CD4-positive, alpha-beta T cell treated with Interleukin-4 for 4 hours (primary cell): ENCODE measurements at regions not wholly inside any gene's neighbourhood (a gene's known extent, or its start where the extent isn't known, plus 50 kb on each side); places are given as distances from the start of the nearest gene placed in this dataset.

Source experiments
- DNase-seq: peaks from one replicate; pipeline ENCODE4 v3.0.0-alpha.2; 2020

DNA sequence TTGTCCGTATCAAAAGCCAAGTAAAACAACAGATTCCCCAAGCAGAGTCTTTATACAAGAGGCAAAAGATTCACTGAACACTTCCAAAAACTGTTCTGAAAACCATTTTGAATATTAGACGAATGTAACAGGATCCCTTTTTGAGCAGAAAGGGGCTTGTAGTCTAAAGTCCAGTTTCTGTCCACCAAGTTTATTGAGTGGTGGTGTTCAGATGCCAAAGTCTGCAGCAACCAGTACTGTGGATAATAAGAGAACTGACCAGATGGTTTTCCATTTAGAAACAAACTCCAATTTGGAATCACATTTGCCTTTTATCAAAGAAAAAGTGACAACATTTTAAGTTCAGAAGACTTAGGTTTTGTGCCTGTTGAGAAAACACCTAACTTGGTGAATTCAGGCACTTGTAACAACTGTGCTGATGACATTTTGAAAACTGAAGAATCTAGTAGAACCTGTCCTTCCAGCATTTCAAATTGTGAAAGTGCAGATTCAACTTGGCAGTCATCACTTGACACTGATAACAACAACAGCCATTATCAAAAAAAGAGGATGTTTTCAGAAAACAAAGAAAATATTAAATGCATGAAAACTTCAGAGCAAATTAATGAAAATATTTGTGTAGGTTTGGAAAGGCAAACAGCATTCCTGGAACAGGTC lies 217.1 kb downstream of the CSNK2A3 start:
- DNase-seq, result no peak

DNA sequence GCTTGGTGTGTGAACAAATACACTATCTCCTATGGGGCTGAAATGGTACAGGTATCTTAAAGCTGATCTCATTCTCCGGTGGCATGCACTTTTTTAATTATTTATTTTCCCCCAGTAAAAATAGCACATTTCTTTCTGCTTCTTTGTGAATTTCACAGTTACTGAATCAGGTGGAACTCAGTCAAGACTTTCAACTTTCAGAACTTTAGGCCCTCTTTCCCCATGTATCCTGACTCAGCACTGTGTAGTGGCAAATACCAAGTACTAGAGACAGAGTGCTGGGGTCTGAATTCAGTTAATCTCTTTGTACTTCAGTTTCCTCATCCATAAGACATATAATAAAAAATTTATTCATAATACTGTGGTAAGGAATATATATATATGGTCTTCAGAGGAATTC lies 223.9 kb downstream of the CSNK2A3 start:
- no peak for DNase-seq

DNA sequence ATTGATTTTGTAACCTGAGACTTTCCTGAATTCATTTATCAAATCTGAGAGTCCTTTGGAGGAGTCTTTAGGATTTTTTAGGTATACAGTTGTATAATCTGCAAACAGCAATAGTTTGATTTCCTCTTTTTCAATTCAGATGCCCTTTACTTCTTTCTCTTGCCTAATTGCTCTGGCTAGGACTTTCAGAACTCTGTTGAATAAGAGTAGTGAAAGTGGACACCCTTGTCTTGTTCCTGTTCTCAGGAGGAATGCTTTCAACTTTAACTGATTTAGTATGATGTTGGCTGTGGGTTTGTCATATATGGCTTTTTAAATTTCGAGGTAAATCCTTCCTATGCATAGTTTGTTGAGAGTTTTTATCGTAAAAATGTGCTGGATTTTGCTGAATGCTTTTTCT lies 227.4 kb downstream of the CSNK2A3 start:
- DNase-seq, result no peak

DNA sequence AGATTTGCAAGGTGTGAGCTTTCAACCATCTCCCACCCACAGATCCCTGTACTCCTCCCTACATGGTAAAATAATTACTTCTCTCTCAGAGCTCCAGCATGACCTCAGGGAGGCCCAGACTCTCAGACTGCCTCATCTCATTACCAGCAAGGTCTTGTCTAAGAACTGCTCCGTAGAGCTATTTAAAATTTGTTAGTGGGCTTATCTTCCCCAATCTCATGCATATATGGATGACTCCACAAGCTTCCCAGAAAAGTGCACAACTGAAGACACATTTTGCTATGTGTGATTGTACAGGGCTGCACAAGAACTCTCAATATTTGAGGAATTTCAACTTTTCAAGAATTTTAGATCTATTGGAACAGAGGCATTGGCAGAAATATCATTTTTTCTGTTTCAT lies 230.3 kb downstream of the CSNK2A3 start:
- no peak for DNase-seq

DNA sequence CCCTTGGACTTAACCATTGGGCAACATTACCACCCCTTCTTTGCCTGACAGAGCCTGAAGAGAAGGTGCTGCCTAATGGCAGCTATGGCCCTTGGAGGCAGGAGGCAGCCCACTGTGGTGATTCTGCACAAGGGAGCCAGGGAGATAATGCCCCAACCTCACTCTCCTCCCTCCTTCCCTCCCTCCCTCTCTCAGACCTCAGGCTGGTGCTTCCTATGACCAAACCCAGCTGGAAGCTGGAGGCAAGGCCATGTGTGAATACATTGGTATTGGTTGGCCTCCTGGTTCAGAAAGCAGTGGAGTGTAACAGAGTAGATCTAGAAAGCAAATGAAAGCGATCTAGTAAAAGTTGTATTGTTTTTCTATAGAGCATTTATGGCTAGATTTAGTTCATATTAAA lies 233.1 kb downstream of the CSNK2A3 start:
- DNase-seq, result no peak

DNA sequence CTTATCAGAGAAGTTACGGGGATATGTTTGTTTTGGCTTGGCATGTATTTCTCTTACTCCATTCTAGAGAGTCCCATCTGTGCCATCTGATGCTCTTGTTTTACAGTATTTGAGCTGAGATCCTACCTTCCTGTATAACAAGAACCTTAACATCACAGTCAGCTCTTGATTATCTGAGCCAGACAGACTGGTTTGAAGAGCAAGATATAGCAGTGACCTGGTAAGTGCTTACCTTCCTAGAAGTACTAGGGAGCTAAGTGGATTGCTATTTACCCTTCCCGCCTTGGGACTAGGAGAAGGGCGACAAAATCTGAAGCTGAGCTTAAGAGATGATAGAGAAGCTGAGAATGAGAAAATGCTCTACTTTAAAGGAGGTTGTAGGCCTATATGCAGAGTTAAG lies 235.3 kb downstream of the CSNK2A3 start:
- DNase-seq, result no peak

DNA sequence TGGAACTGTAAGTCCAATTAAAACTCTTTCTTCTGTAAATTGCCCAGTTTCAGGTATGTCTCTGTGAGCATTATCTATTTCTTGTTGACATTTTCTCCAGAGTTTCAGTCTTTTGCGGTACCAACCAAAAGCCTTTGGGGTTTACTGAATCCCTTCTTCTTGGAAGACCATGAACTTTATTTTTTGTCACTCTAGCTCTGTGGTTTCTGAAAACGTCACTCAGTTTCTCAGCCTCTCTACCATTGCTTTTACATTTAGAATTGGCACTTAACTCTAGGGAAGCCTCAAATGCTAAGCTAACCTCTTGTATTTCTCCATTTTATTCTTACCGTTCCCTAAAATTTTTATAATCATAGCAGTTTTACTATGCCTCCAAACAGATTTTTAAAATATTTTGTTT lies 237.6 kb downstream of the CSNK2A3 start:
- no peak for DNase-seq

DNA sequence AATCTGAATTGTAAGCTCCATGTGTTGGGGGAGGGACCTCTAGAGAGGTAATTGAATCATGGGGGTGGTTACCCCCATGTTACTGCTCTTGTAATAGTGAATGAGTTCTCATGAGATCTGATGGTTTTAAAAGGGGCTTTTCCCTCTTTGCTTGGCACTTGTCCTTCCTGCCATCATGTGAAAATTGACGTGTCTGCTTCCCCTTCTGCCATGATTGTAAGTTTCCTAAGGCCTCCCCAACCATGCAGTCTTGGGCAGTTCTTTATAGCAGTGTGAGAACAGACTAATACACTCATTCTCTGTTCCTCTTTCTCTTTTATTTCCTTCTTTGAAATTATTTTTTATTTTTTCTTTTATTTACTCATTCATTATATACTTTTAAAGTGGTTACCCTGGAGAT lies 239.4 kb downstream of the CSNK2A3 start:
- no peak for DNase-seq

DNA sequence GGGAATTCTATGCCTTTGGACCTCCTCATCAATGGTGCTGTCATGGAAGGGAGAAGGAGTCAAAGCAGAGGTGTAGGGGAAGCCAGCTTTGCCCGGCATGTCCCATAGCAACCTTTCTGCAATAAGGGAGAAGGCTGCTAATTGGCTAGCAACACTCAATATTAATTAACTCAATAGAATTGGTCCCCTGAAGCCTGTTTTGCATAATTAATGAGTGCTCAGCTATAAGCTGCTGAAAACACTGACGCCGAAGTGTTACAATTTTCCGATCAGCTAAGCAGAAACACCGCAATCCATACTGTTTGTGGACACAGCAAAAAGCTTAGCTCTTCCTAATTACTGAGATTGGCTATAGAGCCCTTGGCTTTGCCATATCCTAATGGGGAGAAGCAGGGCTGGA lies 245.0 kb downstream of the CSNK2A3 start:
- no peak for DNase-seq

DNA sequence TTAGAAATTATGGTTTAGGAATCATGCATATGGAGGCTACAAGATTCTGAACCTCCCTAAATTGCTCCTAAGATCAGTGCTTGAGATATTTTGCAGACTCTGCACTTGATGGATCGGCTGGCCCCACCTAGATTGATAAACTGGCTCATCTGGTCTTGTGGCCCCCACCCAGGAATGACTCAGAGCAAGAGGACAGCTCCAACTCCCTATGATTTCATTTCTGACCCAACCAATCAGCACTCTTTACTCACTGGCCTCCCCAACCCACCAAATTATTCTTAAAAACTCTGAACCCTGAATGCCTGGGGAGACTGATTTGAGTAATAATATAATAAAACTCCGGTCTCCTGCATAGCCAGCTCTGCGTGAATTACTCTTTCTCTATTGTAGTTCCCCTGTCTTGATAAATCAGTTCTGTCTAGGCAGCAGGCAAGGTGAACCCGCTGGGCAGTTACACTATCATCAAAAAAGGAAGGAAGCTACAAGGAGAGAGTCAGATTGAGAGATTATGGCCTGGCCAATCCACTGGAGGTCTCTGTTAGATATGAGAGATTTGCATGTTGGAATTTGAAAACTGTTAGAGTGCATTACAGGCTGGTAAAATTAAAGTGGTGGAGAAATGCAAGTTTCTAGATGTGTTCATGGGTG lies 245.8 kb downstream of the CSNK2A3 start:
- no peak for DNase-seq

DNA sequence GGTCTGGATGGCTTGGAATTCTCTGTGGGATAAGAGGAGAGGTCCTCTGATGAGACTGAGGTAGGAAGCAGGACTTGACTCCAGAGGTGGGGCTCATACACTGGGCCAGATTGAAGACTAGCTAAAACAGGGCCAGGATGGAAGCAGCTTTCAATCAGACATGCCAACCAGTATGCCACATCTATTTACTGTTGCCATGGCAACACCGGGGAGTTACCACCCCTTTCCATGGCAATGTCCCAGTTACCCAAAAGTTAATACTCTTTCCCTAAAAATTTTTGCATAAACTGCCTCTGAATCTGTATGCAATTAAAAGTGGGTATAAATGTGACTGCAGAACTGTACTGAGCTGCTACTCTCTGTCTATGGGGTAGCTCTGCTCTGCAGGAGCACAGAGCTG lies 247.5 kb upstream of the ZBED5 start:
- no peak for DNase-seq

DNA sequence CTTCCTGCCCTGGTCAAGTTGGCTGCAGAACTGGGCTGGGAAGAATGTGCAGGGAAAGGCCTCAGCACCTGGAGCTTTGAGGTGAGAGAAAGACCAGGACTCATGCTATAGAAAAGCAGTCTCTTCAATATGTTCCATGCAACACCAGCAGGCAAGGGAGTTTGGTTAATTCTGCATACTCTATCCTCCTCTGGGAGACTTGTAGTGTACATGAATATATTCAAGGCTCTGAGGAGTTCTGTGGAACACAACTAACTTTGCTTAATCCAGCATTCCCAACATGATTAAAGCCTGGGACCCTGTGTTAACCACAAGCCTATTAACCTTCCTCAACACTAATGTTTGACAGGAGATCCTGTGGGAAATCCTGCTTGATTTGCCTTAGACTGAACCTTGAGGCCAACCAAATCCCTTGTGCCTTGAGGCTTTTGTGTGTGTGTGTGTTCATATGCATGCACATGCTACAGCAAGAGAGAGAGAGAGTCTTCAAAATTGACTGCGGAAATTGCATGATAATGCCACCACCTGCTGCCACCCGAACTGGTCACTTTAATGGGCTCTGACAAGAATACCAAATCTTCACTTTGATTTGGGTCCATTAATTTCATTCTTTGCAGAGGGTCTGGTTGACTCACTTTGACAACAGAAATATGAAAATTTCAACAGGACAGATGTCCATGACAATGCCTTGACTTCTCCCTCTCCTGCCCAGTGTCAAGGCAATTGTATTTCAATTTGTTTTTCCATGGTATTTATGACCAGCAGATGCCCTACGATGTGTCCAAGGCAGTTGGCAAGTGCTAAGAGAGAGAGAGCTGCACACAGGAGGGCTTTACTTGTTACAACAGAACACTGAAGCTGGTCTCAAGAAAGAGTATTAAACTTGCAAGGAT lies 238.2 kb upstream of the ZBED5 start:
- DNase-seq, result no peak

DNA sequence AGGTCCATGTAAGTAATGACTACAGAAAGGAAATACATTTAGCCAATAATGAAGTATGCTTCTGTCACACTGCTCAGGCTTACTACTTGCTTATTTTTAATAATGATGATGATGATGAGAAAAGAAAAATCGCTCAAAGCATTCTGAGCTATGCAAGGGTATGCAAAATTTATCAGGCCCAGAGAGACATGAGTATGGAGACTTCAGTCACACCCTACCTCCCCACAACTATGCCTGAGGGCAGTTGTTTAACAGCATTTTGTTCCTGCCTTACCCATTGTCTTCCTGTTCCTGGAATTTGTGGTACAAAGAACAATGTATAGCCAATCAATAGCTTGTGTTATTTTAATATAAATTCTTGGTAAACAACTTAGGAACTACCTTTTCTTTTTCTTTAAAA lies 232.6 kb upstream of the ZBED5 start:
- no peak for DNase-seq

DNA sequence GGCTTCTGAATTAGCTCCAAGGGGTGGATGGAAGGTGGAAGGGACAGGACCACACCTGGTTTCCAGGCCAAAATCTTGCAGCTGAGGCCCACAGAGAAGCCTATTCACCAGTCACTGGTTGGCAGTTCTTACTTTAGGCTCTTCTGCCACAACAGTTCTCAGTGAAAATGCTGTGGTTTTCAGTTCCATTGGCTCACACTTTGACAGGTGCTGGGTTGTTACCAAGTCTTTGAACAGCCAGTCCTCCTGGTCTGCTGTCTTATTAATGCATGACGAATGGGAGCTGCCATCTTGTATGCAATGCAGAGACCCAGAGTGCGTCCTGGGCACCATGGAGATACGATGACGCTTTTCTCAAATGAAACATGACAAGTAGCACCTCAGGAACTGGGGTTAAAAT lies 232.0 kb upstream of the ZBED5 start:
- no peak for DNase-seq

DNA sequence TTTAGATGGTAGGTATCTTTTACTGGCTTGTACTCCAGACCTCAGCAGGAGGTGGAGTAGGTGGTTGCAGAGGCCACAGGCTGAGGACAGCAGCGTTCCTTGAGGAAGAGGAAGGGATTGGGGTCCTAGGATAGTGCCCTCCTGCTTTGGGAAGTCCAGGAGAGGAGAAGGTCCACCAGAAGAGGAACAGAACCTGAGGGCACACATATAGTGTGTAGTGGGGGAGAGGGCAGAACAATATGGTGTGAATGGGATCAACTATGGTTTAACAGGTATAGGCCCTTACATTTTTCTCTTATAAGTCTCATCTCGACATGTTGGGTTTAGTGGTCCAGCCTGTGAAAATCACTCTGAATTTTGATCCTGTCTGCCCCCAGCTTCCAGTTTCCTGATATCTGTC lies 229.1 kb upstream of the ZBED5 start:
- DNase-seq, result no peak

DNA sequence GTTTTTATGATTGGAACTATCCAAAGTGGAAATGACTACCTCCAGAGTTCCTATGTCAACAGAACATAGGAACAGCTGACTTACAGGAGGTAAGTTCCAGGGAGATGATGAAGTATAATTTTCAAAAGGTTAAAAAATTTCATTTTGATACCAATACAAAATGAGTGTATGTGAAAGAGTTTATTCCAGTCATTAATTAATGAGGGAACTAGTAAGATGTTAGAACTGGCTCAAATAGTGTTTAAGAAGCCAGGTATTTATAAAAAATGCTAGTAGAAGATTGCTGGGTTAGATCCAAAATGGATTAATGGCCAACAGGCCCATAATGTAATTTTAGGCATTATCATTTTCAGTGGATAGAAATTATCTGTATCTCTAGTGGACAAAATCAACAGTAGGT lies 227.7 kb upstream of the ZBED5 start:
- no peak for DNase-seq

DNA sequence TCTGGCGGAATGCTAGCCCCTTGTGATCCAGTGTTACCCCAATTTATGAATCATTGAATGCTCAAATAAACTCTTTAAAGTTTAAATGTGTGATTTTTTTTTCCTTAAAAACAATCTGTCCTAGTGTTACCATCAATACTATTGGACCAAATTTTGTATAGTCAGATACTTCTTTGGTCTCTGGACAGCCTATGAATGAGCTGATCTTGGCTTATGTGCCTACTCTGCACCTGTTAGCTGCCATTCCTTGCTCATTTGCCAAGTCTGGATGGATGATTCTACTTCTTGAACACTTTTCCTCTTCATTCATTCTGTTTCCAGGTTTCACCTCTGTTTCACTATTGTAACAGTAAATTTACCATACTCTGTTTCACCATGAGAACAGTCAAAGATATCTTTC lies 226.5 kb upstream of the ZBED5 start:
- no peak for DNase-seq

DNA sequence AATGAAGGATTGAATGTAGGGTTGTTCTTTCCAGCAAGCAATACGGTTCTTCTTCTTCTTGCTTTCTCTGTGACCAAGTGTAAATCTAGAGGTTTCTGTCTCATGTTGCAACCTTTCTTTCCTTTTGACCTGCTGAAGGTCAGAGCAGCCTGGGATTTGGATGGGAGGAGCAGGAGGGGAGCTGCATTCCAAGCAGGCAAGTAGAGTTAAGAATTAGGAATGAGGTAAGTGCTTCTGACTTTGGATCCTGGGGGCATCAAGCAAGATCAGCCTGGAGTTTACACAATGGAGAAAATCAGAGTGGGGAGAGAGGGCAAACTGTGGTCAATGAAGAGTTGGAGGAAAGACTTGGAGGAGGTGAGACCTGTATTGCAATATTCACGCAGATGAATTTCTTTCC lies 225.6 kb upstream of the ZBED5 start:
- no peak for DNase-seq

DNA sequence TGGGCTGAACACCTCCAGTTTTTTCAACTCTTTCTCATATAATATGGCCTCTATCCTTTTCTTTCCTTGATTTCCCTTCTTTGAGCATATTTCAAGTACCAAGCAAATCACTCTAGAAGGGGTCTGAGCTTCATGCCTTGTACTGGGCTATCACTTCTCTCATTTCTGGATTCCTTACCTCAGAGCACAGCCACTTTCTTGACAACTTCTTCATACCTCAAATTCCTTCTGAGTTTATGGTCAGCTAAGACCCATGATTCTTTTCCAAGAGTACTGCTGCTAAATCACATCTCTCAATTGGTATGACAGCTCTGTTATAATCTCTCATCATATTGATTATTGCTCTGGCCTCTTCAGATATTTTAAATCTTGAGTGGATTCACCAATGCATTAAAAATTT lies 224.8 kb upstream of the ZBED5 start:
- DNase-seq, result no peak

DNA sequence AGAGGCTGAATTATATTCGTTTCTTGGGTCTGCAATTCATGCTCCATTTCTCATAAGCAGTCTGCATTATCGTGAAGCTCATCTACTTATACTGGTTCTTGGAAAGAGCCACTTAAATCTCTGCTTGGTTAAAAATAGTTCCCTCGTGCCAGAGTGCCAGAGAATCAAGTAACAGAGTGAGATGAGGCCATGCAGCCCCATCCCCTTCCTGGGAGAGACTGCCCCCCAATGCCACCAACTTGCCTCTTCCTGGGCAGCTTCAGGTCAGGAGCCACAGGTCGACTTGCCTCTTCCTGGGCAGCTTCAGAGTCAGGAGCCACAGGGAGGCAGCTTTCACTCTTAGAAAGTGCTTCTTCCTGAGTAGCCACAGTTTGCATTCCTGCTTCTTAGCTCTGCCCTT lies 223.9 kb upstream of the ZBED5 start:
- no peak for DNase-seq

DNA sequence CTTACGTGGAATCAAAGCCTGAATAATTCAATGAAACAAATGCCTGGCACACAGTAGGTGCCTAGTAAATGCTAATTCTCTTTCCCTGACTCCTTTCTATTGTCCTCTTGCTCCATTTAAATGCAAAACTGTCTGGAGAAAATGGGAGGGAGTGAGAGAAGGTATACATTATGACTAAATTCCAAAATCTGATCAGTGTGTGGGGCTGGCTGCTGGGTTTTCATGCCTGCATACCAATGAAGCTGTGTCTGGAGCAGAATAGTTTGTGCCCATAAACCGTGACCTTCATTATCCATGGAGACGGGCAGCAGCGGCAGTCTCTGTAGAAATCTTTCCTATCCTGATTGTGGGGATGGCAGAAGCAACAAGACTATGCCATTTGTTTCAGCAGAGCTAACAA lies 223.4 kb upstream of the ZBED5 start:
- no peak for DNase-seq

DNA sequence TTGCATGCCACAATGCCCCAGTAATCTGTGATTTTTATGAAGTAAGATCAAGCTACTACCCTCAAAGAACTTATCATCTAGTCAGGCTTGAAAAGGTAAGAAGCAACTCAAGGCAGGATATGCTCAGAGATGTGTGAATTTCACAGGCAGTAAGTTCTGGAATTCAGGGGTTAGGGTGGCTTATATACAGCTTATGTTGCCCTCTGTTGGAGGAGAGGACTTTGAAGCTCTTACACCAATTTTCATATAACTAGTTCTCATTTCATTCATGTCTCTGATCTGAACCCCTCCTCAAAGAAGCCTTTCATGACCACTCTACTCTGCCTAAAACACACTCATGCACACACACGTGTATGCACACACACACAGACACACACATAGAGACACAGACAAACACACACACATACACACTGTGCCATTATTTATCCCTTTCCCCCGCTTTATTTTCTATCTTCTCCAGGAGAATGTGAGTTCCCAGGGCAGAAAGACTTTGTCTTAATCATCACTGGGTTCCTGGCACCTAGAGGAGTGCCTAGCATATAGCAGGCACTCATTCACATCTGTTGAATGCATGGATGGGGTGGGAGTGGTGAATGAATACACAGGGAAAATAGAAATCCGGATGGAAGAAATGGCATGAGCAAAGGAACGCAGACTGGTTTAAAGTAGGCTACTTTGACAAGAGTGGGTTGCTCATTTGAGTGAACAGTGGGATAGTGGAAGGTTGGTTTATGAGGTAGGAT lies 220.7 kb upstream of the ZBED5 start:
- no peak for DNase-seq

DNA sequence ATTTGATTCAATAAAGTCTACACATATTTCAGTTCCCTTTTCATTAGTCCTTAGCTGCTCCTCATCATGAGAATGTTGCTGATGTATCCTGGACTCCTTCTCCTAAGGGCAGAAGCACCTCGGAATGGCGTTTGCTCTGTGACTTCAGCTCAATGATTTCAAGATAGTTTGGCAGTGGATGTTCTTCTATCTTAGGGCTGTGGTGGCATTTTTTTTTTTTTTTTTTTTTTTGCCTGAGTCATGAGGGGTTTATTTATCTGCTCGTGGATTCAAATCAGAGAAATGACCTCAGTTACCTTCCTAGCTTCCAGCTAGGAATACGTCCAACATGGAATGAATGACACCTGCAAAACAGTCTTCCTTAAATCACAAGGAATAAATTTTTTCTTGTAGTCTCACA lies 220.0 kb upstream of the ZBED5 start:
- DNase-seq, result no peak

DNA sequence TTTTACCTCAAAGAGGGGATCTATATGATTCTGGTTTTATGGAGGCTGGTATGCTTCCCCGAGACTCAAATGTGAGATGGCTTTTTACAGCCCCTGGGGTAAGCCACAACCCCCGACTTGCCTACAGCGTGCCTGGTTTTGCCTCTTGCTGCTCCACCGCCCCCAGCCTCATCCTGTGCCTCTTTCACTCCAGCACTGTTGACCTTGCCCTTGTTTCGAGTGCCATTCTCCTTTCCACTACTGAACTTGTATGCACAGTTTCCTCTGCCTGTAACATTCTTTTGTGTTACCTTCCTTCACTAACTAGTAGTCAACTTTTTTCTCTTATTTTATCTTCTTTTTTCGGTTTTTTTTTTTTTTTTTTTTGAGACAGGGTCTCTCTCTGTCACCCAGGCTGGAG lies 219.0 kb upstream of the ZBED5 start:
- no peak for DNase-seq
